ENCODE measurements at regions not wholly inside any gene's neighbourhood (a gene's known extent, or its start where the extent isn't known, plus 50 kb on each side); places are given as distances from the start of the nearest gene placed in this dataset.
"Not testable (repeated sequence)": the region's sequence is repeated elsewhere in the genome, so short reads cannot be mapped to it uniquely, and the experiment has no call there.

GRCh38 chr15:31222773-31223341, 103.8 kb upstream of the KLF13 start:
- no peak for DNase-seq

GRCh38 chr15:31223478-31224350, 102.9 kb upstream of the KLF13 start:
- no peak for DNase-seq

DNA sequence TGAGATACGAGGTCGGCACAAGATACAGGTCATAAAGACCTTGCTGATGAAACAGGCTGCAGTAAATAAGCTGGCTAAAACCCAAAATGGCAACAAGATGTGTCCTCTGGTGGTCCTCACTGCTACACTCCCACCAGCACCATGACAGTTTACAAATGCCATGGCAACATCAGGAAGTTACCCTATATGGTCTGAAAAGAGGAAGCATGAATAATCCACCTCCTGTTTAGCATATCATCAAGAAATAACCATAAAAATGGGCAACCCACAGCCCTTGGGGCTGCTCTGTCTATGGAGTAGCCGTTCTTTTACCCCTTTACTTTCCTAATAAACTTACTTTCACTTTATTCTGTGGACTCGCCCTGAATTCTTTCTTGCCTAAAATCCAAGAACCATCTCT, 102.0 kb upstream of the KLF13 start:
- not testable (repeated sequence) for DNase-seq

DNA sequence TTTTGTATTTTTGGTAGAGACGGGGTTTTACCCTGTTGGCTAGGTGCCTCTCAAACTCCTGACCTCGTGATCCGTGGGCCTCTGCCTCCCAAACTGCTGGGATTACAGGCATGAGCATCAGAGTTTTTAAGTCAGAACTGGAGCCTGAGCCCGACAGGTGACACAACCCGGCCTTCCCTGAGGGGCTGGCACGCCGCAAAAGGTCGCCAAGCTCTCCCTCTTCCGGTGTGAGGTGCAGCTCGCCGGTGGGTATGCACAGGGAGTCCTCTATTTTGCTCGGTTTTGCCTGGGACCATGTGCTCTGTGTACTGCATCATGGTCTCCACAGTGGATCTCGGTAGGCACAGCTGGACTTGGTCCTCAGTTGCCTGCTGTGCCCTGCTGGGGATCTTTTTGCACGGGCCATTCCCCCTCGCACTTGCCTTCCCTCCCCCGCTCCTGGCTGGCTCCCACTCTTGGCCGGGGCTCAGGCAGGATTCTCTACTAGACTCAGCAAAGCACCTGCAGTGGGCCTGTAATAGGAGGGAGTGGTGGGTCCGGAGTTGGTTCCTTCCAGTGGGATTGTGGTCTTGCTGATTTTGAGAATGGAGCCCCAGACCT, 101.2 kb upstream of the KLF13 start:
- DNase-seq: no peak

DNA sequence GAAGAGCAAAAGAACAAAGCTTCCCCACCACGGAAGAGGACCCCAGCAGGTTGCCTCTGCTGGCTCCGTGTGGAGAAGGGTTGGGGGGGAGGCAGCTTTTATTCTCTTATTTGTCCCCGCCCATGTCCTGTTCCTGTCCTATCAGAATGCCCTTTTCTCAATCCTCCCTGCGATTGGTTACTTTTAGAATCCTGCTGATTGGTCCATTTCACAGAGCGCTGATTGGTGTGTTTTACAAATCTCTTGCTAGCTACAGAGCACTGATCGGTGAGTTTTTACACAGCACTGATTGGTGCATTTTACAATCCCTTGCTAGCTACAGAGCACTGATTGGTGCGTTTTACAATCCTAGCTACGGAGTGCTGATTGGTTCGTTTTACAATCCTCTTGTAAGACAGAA, 100.6 kb upstream of the KLF13 start:
- no peak for DNase-seq

- DNase-seq: no peak
Observed at GRCh38 chr15:31227235-31227634, 99.4 kb upstream of the KLF13 start.

DNA sequence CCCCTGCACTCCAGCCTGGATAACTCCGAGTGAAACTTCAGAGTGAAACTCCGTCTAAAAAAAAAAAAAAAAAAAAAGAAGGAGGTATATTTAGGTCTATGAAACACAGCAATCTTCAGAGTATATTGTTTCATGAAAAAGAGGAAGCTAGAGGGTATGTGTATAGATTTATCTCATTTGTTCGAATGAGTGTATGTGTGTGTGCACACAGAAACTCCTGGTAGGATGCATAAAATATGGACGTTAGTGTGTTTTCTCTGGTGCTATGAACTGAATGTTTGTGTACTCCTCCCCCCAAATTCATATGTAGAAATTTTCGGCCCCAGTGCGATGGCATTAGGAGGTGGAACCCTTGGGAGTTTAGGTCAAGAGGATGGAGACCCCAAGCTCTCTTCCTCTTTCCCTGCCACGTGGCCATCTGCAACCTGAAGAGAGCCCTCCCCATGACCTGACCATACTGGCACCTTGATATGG, 98.6 kb upstream of the KLF13 start:
- no peak for DNase-seq

GRCh38 chr15:31228980-31229826, 97.4 kb upstream of the KLF13 start:
- no peak for DNase-seq

DNA sequence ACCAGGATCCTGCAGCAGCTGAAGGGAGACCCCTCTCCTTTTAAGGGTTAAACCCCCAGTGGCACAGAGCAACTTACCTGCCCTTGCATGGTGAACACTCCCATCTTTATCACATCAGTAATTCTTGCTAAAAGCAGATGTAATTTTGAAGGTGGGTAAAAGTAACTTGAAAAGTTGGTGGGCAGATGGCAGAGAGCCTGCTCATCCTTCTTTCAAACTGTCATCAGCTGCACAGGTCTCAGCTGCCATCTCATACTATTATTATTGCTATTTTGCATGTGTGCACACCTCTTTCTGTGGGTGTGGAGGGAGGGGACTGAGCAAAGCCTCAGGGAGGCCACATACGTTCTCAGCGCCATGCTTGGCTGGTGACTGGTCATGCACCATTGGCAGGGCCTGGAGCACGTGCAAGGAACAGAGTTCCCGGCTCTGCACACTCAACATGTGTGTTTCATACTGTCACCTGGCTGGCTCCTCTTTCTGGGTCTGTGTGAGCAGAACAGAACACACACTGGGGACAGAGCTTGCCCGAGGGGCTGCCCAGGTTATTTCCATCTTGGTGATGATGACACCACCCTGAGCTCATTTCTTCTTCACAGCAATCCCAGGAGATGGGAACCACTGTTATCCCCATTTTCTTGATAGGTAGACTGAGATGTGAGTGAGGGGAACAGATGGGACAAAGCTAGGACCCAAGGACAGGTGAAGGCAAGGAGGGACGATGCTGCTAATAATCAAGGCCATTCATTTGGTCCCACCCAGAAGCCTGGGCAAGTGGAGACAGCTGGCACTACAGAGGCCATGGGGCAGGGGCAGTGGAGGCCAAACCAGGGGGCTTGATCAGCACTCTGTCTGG, 95.8 kb upstream of the KLF13 start:
- no peak for DNase-seq

GRCh38 chr15:31234815-31235214, 91.8 kb upstream of the KLF13 start:
- no peak for DNase-seq

- peak; percentile 35 for DNase-seq
Observed at GRCh38 chr15:31235311-31236183, 91.1 kb upstream of the KLF13 start.

DNA sequence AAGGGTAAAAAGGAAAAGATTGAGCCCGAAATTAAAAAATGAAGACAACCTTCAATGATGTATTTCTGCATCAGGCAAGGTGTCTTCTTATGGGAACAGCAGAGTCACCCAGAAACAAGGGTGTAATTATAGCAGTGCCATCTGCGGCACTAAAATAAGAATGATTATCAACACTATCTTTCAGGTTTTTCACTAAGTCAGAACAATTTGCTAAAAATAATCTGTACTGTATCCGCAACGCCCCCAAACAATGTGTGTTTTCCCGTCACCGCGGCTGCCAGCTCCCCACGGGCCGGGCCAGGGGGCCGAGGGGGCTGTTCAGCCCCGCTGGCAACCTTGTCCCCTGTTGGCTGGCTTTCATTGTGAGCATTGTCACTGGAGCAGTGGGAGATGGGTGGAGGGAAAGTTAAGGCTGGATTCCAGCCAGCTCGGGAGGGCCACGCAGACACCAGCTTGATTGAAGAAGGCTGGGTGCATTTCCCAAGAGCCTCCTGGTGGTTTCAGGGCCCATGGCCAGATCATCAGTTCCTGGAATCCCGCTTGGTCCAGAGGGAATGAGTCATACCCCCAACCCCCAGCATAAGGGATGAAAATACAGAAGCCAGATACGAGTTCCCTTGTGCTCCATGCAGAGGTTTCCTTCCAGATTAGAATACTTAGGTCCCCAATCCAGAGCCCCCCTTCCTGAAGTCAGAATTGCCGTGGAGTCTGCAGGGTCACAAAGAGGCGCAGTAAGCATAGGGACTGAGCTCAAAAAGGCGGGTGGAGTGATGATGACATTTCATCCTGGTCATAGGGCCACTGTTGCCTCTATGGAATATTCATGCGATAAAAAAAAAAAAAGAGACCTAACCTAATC, 90.2 kb upstream of the KLF13 start:
- DNase-seq: peak; percentile 97

DNA sequence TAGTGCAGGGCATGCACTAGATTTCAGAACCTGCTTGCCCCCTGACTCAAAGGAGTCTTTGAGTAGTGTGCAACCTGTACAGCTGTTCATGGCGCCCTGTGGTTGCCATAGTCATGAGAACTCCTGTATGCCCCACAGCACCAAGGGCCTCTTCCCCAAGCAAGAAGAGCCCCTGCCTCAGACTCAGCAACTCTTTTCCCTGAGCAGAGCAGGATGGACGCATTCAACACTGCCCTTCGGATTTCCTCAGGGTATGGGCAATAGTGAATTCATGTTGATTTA, 89.7 kb upstream of the KLF13 start:
- no peak for DNase-seq

DNA sequence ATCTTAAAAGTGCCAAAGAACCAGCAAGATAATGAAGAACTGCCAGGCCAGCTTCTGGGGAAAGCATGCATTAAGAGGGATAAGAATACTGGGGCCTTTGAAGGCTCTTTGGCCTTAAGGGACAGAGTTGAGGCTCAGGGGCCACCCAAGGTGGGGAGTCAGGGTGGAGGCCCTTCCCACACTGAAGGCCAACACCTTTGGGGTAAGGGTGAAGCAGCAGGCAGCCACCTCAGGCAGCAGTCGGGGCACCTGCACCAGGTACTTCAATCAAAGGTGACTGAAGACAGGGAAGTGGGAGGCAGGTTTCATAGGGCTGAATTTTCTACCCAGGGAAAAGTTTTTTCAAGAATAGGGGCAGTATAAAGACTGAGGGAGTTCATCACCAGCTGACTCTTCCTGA, 87.7 kb upstream of the KLF13 start:
- no peak for DNase-seq

GRCh38 chr15:31239409-31239808, 87.2 kb upstream of the KLF13 start:
- no peak for DNase-seq

GRCh38 chr15:31241888-31242522, 84.6 kb upstream of the KLF13 start:
- no peak for DNase-seq

- DNase-seq: no peak
Observed at GRCh38 chr15:31243895-31244294, 82.7 kb upstream of the KLF13 start.

- no peak for DNase-seq
Observed at GRCh38 chr15:31245135-31245689, 81.4 kb upstream of the KLF13 start.

- peak; percentile 12 for DNase-seq
Observed at GRCh38 chr15:31245756-31246155, 80.9 kb upstream of the KLF13 start.

DNA sequence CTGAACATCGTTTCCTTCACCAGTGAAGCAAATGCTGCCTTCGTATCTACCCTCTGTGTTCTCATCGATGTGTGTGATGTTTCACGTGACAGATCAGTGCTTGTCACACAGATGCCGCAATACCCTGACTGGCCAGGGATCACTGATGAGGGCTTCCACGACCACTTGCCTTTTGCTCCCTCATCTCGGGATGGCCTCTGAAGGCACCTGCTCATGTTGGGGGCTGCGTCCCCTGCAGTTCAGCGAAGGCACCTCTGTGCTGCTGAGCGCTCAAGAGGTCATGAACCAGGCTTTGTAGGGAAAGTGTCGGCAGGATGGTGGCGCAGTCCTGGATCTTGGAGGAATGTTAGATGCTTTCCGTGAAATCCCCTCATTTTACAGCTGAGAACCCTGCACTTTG, 79.2 kb upstream of the KLF13 start:
- DNase-seq: no peak
